Activated CD4-positive, alpha-beta T cell treated with anti-CD3 and anti-CD28 coated beads, Interleukin-2, amount 10 ng/mL, durations not matched to agents 24 days and 14 days (primary cell): ENCODE measurements at regions not wholly inside any gene's neighbourhood (a gene's known extent, or its start where the extent isn't known, plus 50 kb on each side); places are given as distances from the start of the nearest gene placed in this dataset.
"Not testable (repeated sequence)": the region's sequence is repeated elsewhere in the genome, so short reads cannot be mapped to it uniquely, and the experiment has no call there.

Experiments used
- DNase-seq: peaks from one replicate; pipeline ENCODE4 v3.0.0; 2022
- H3K27ac Mint-ChIP-seq: one replicate; pipeline ENCODE4 v1.8.0; 2022; ENCODE audit warnings: mild to moderate bottlenecking, mixed read lengths
- H3K27me3 Mint-ChIP-seq: one replicate; pipeline ENCODE4 v1.8.0; 2022; ENCODE audit warnings: mixed read lengths
- H3K36me3 Mint-ChIP-seq: one replicate; pipeline ENCODE4 v1.8.0; 2022; ENCODE audit warnings: low read depth, mild to moderate bottlenecking, mixed read lengths
- H3K4me1 Mint-ChIP-seq: one replicate; pipeline ENCODE4 v1.8.0; 2021; ENCODE audit warnings: mixed read lengths
- H3K4me3 Mint-ChIP-seq: one replicate; pipeline ENCODE4 v1.8.0; 2022; ENCODE audit warnings: mild to moderate bottlenecking, moderate library complexity, mixed read lengths
- H3K9me3 Mint-ChIP-seq: one replicate; pipeline ENCODE4 v1.8.0; 2021; ENCODE audit warnings: mixed read lengths
- intact Hi-C: fragments of 100-400 bp; cut with micrococcal nuclease; formaldehyde crosslinking; loops from one replicate; pipeline ENCODE4 v1.15.1; 2023

- no peak overlapping the region for H3K4me3 Mint-ChIP-seq
- no peaks in the 10 kb centered on the region for H3K36me3 Mint-ChIP-seq
- no peak for DNase-seq
- no peaks in the 10 kb centered on the region for H3K9me3 Mint-ChIP-seq
- intact Hi-C loops, result no loop called here
- peaks cover 1% of the 10 kb centered on the region for H3K4me1 Mint-ChIP-seq
- no peak overlapping the region for H3K27ac Mint-ChIP-seq
- H3K27me3 Mint-ChIP-seq, result peaks cover 18% of the 10 kb centered on the region
Measured at GRCh38 chr2:239661334-239662312, 260.8 kb upstream of the HDAC4 start.

DNA sequence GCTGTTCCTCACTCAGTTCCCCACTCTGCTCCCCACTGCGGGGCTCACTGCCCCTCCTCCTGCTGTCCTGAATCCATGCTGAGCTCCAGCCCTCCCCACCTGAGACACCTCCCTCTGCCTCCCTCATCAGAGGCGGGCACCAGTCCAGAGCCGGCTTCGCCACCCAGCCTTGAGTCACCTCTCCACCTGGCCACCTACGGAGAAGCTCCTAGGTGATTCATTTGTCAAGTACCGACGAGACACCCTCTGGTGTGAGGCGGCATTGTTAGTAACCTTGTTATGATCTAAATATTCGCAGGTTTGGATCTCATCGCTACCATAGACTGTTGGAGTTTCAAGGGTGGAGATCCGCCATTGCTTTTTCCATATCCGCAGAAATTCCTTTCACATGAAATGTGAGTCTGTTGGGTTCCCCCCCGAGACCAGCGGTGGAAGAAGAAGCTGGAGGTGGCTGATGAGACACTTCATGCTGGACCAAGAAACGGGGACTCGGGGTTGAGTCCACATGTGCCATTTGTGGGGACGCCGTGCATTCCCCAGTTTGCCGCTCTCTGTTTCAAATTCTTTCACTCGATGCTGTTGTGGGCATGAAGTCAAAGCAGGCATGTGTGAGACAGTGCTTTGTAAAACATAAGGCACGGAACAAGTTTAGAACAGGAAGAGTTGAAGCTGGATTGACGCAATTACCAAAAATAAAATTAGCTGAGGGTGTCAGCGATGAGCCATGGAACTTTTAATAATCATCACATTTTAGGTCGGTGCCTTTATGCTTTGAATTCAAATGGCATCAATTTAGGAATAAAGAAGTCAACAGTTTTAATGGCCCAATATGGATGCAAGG is 259.8 kb upstream of the HDAC4 start:
- no peak for DNase-seq
- Mint-ChIP-seq H3K4me1 (peaks cover 1% of the 10 kb centered on the region), H3K9me3 (no peaks in the 10 kb centered on the region), H3K4me3 (no peak overlapping the region), H3K36me3 (no peaks in the 10 kb centered on the region), H3K27ac (no peak overlapping the region), H3K27me3 (peaks cover 21% of the 10 kb centered on the region)
- intact Hi-C loops, result no loop called here

DNA sequence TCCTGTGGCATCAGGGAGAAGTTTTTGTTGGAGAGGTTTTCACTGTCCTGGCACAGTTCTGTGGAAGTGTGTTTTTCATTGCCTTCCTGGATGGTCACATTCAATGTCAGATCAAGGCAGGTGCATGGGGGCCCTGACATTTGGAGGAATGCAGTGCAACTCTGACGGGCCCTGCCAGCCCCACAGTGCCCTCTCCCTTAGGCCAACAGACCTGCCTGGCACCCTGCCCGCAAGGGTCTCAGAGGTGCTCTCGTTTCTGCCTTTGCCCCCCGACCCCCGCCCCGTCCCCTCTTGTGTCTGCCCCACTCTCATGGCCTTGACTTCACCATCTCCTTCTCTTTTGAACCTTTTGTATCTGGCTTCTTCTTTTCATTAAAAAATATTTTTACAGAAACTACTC is 257.2 kb upstream of the HDAC4 start:
- intact Hi-C loops, result no loop called here
- no peak for DNase-seq
- H3K4me3 Mint-ChIP-seq, result no peak overlapping the region
- H3K9me3 Mint-ChIP-seq, result no peaks in the 10 kb centered on the region
- H3K36me3 Mint-ChIP-seq, result no peaks in the 10 kb centered on the region
- H3K4me1 Mint-ChIP-seq, result peaks cover 1% of the 10 kb centered on the region
- H3K27me3 Mint-ChIP-seq, result peaks cover 21% of the 10 kb centered on the region
- H3K27ac Mint-ChIP-seq, result no peak overlapping the region

GRCh38 chr2:239657236-239657635 is 256.4 kb upstream of the HDAC4 start:
- no peak overlapping the region for H3K4me3 Mint-ChIP-seq

DNA sequence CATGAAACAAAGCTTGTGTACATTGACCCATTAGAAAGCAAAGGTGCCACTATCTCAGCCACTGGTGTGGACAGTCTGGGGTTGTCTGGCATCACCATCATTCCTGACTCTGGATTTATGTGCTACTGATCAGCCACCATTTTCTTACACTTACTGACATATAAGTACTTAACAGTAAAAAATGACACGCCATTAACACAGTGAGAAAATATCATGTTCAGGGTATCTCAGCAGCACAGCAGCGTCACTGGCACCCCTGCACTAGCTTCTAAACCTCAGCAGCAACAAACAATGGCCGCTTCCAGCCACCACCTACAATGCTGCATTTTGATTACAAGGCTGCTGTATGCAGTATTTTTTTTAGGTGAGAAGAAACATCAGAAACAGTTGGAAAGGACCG is 253.4 kb upstream of the HDAC4 start:
- Mint-ChIP-seq H3K4me3 (no peak overlapping the region), H3K27ac (no peak overlapping the region), H3K9me3 (no peaks in the 10 kb centered on the region), H3K36me3 (no peaks in the 10 kb centered on the region), H3K4me1 (no peaks in the 10 kb centered on the region), H3K27me3 (peaks cover 22% of the 10 kb centered on the region)
- intact Hi-C loops, result no loop called here
- DNase-seq, result no peak

More at GRCh38 chr2:239657236-239657635, 256.4 kb upstream of the HDAC4 start:
- H3K9me3 Mint-ChIP-seq, result no peaks in the 10 kb centered on the region
- no peak for DNase-seq
- no peaks in the 10 kb centered on the region for H3K36me3 Mint-ChIP-seq
- intact Hi-C loops, result no loop called here
- H3K4me1 Mint-ChIP-seq, result peaks cover 1% of the 10 kb centered on the region
- H3K27ac Mint-ChIP-seq, result no peak overlapping the region
- H3K27me3 Mint-ChIP-seq, result peaks cover 21% of the 10 kb centered on the region

DNA sequence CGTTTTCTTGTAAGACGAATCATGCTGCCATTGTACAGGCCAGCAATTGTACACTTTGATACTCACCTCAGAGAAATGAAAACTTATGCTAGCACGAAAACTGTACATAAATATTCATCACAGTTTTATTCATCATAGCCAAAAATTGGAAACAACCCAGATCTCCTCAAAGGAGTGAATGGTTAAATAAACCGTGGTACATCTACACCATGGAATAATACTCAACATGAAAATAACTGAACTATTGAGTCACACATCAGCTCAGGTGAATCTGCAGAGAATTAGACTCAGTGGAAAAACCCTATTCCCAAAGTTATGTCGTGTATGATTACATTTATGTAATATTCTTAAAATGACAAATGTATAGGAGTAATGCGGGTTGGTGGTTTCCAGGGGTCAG is 251.0 kb upstream of the HDAC4 start:
- no peak overlapping the region for H3K27ac Mint-ChIP-seq
- no peaks in the 10 kb centered on the region for H3K9me3 Mint-ChIP-seq
- H3K4me3 Mint-ChIP-seq, result no peak overlapping the region
- no peak for DNase-seq
- H3K4me1 Mint-ChIP-seq, result no peaks in the 10 kb centered on the region
- no peaks in the 10 kb centered on the region for H3K36me3 Mint-ChIP-seq
- intact Hi-C loops, result no loop called here
- peaks cover 21% of the 10 kb centered on the region for H3K27me3 Mint-ChIP-seq

GRCh38 chr2:239650674-239651073 is 249.9 kb upstream of the HDAC4 start:
- Mint-ChIP-seq H3K27me3 (peaks cover 17% of the 10 kb centered on the region), H3K9me3 (no peaks in the 10 kb centered on the region), H3K4me3 (no peak overlapping the region), H3K36me3 (no peaks in the 10 kb centered on the region), H3K27ac (no peak overlapping the region), H3K4me1 (no peaks in the 10 kb centered on the region)
- intact Hi-C loops, result no loop called here
- DNase-seq, result no peak

DNA sequence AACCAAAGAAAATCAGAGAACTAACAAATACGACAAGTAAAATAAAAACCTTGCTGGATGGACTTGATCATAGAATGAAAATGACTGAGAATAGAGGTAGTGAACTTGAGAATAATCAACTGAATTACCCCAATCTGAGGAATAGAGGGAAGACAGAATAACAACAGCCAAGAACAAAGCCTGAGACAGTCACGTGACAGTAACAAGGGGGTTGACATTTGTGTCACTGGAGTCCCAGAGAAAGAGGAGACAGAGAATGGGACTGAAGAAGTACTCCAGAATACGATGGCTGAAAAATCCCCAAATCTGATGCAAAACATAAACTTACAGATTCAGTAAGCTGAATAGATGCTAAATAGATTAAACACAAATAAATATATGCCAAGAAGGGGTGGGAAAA is 248.5 kb upstream of the HDAC4 start:
- DNase-seq, result no peak
- no peak overlapping the region for H3K4me3 Mint-ChIP-seq
- H3K27me3 Mint-ChIP-seq, result peaks cover 17% of the 10 kb centered on the region
- H3K36me3 Mint-ChIP-seq, result no peaks in the 10 kb centered on the region
- no peaks in the 10 kb centered on the region for H3K4me1 Mint-ChIP-seq
- H3K27ac Mint-ChIP-seq, result no peak overlapping the region
- intact Hi-C loops, result no loop called here
- H3K9me3 Mint-ChIP-seq, result no peaks in the 10 kb centered on the region

DNA sequence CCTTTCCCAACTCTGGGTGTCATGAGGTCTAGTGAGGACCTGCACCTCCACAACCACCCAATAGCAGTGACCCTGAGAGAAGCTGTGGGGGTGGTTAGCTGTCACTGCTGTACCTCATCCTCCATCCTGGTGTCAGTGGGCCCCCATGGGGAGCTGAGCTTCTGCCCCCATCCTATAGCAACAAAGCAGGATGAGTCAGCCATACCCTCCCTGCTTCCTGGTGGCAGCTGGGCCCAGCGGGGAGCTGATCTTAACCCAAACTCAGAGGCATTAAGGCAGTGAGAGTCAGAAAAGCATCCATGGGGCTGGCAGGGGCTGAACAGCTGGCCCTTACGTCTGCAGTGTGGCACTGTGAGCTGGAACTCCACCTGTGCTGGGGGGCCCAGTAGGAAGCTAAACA is 247.8 kb upstream of the HDAC4 start:
- Mint-ChIP-seq H3K9me3 (no peaks in the 10 kb centered on the region), H3K4me3 (no peak overlapping the region), H3K36me3 (no peaks in the 10 kb centered on the region), H3K4me1 (no peaks in the 10 kb centered on the region), H3K27ac (no peak overlapping the region), H3K27me3 (peaks cover 17% of the 10 kb centered on the region)
- no peak for DNase-seq
- intact Hi-C loops, result no loop called here

GRCh38 chr2:239647052-239647819 is 246.4 kb upstream of the HDAC4 start:
- H3K9me3 Mint-ChIP-seq, result no peaks in the 10 kb centered on the region
- DNase-seq, result no peak
- H3K4me3 Mint-ChIP-seq, result no peak overlapping the region
- H3K36me3 Mint-ChIP-seq, result no peaks in the 10 kb centered on the region
- H3K4me1 Mint-ChIP-seq, result no peaks in the 10 kb centered on the region
- peaks cover 17% of the 10 kb centered on the region for H3K27me3 Mint-ChIP-seq
- no peak overlapping the region for H3K27ac Mint-ChIP-seq
- intact Hi-C loops, result no loop called here

DNA sequence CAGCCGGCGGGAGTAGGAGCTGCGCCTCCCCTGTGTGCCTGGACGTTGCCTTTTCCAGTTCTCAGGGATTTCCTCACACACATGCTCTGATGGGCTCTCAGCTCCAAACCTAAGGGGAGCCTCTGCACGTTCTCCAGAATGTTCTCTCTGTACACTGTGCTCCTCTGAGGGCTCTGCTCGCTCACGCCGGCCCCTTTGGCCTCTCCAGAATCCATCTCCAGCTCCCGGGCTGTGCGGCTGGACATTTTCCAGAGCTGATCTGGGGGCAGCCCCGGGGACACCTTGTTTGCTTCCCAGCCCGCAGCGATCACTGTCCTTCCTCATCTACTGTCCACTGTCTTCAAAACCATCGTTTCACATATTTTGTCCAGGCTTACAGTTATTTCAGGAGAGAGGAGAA is 245.4 kb upstream of the HDAC4 start:
- H3K36me3 Mint-ChIP-seq, result no peaks in the 10 kb centered on the region
- H3K9me3 Mint-ChIP-seq, result no peaks in the 10 kb centered on the region
- H3K27me3 Mint-ChIP-seq, result peaks cover 17% of the 10 kb centered on the region
- no peaks in the 10 kb centered on the region for H3K4me1 Mint-ChIP-seq
- DNase-seq, result no peak
- no peak overlapping the region for H3K27ac Mint-ChIP-seq
- H3K4me3 Mint-ChIP-seq, result no peak overlapping the region
- intact Hi-C loops, result no loop called here

- H3K36me3 Mint-ChIP-seq, H3K9me3 Mint-ChIP-seq, H3K27ac Mint-ChIP-seq, DNase-seq, H3K4me3 Mint-ChIP-seq, H3K27me3 Mint-ChIP-seq, H3K4me1 Mint-ChIP-seq, intact Hi-C loops: not testable (repeated sequence)
Measured at GRCh38 chr2:239644594-239644993, 243.8 kb upstream of the HDAC4 start.

DNA sequence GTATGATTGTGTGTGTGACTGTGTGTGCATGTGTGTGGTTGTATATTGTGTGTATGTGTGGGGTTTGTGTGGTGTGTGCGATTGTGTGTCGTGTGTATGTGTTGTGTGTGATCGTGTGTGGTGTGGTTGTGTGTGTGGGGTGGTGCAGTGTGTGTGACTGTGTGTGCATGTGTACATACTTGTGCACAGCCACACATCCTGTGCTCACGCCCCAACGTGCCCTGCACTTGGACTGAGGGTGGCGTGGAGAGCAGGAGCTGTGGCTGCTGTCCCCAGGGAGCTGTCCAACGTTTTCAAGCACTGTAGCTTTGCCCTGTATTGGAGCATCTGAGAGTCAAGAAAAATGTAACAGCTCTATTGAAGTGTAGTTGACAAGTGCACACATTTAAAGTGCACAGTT is 243.2 kb upstream of the HDAC4 start:
- no peaks in the 10 kb centered on the region for H3K36me3 Mint-ChIP-seq
- H3K9me3 Mint-ChIP-seq, result no peaks in the 10 kb centered on the region
- H3K27me3 Mint-ChIP-seq, result peaks cover 4% of the 10 kb centered on the region
- H3K4me3 Mint-ChIP-seq, result no peak overlapping the region
- no peak overlapping the region for H3K27ac Mint-ChIP-seq
- peak; percentile 61 for DNase-seq
- no peaks in the 10 kb centered on the region for H3K4me1 Mint-ChIP-seq
- intact Hi-C loops, result no loop called here
